ENCODE measurements at regions not wholly inside any gene's neighbourhood (a gene's known extent, or its start where the extent isn't known, plus 50 kb on each side); places are given as distances from the start of the nearest gene placed in this dataset.

DNA sequence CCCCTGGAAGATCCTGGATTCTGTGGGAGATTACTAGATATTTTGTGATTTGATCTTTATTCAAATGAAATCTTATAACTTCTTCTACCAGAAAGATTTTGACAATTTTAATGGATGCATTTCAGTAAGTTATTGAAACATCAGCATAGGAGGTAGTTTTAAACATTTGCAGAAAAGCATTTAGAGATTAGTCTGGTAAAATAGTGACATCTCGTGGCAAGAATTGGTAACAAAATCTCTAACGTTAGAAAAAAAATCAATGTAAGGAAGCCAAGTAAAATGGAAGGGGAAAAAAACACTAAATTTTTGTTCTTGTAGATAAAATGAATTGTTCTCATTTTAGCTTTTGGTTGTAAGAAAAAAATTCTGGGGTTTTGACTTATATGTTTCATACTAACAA lies 73.3 kb downstream of the TASL start:
- peak in 1 of 58 donors; percentile 8 for DNase-seq

DNA sequence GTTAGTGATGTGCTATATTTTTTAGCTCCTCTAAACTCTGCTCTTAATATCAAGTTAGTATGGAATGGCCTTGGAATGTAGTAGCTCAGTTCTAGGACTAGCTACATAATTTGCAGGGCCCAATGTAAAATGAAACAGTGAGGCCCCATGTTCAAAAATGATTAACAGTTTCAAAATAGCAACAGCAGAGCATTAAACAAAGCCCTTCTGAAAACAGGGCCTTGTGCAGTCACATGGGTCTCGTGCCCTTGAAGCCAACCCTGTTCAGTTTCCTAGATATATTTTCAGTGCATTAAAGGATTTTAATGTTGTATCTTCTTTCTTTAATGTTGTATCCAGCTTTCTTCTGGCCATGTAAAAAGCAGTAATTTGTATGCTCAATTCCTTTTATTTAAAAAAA lies 82.1 kb downstream of the TASL start:
- no peak for DNase-seq

DNA sequence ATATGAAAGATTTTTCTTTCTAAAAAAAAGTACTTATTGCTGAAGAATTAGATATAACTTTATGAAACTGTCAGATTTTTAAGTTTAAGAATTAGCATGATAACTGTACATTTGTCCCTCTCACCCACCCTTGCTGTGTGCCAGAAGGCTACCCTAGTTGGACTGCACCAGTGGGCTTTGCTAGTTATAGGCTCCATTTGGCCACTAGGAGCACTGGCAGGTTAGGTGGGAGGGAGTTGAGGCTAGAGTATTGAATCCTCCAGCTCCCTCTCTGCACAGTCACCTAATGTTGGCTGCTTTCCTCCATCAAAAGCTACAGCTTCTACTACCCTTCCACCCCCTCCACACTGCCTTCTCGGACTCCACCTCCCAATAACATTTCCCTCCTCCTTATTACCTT lies 84.2 kb downstream of the TASL start:
- DNase-seq: no peak

DNA sequence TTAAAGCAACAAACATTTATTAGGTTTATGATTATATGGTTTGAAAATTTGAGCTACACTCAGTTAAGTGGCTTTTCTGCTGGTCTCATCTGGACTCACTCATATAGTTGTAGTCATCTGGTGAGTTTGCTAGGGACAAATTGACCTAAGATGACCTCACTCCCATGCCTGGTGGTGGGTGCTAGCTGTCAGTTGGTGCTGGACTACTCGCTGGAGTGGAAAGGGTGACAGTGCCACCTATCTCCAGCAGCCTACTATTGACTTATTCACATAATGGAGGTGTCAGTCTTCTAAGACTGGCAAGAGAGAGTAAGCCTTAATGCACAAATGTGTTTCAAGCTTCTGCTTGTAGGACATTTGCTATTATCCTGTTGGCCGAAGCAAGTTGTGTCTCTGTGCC lies 88.2 kb downstream of the TASL start:
- no peak for DNase-seq

DNA sequence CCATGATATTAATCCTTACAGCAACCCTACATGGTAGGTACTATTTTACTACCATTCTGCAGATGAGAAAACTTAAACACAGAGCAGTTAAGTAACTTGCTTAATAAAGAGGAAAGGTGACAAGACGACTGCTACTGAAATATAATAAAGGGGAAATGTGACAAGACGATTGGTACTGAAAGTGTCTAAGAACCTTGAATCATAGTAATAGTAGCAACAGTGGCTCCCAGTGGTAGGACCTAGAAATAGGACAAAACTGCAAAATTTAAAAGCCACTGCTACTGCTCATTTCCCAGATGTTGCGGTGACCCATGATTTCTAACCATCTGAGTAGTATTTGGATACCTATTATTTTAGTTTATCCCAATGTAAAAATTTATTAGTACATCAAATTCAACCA lies 89.5 kb downstream of the TASL start:
- no peak for DNase-seq

DNA sequence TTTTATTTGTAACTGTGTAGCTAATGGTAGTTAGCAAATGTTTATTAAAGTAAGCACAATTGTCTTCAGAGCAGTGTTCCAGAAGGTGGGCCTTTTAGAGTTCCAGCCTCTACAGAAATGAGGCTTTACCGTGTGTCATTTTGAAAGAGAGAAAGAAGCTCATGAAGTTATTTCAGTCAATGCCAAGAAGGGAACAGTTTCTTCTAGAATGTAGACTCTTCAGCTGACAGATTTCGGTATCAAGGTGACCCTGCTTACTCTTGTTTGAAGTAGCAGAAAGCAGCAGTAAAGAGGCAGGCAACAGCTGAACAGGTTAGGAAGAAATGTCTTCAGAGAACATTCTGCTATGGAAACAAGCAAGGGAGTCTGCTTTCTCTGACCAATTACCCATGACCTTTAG lies 93.6 kb downstream of the TASL start:
- DNase-seq: no peak

DNA sequence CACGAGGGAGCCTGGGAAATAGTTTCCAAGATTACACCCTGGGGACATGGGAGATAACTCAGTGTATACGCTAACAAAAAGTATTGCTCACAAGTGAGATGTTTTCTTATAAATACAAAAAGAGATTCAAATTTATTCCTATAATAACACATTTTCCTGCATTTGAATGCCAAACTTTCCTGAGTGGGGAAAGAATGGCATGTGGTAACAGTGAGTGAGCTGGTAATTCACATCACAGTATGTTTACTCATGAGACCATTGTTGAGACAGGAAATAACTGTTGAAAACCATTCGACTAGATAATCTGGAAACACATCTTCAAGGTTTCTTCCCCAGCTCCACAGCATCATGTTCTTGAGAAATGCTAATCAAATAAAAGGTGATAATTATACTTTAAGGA lies 109.1 kb downstream of the TASL start:
- no peak for DNase-seq

Data from anterior cingulate cortex (tissue), 58 donors.